Endothelial cell of umbilical vein (primary cell): ENCODE measurements at regions not wholly inside any gene's neighbourhood (a gene's known extent, or its start where the extent isn't known, plus 50 kb on each side); places are given as distances from the start of the nearest gene placed in this dataset.

Experiments used
- BruUV-seq: library from RNA; stranded (reverse); fragments of 400-500 nt; replicated peaks from 2 replicates; lab custom pipeline; 2021; lab: Mats Ljungman, UMichigan
- CTCF ChIA-PET: fragments of 300-600, 350-600 bp; sonication (Branson Sonifier 250); formaldehyde crosslinking; loops from one replicate; lab custom pipeline; 2021; ENCODE audit warnings: antibody characterized with exemption, inconsistent platforms; lab: Charles Lee
- POLR2A ChIA-PET: fragments of 300-600, 350-600 bp; sonication (Branson Sonifier 250); formaldehyde crosslinking; loops from one replicate; lab custom pipeline; 2021; ENCODE audit warnings: antibody characterized with exemption, inconsistent platforms; lab: Charles Lee
- DNase-seq: peaks from one replicate; pipeline ENCODE4 v3.0.0-alpha.2; 2011; ENCODE audit warnings: low read depth, low spot score
- FAIRE-seq: peaks from 2 replicates; lab custom pipeline; 2011; peaks lifted over from hg19 to GRCh38; lab: Jason Lieb, UNC
- H2AFZ ChIP-seq: 2 replicates; pipeline ENCODE4 v1.6.0; 2012; ENCODE audit warnings: low read depth, low read length, control low read depth, inconsistent platforms
- H3K27ac ChIP-seq: 2 replicates; pipeline ENCODE4 v1.5.1; 2011; ENCODE audit warnings: low read depth, mild to moderate bottlenecking, control low read depth, low read length, moderate library complexity; ENCODE audit not compliant: insufficient read depth
- H3K27me3 ChIP-seq, 2 experiments: 2 replicates each; pipeline versions ENCODE4 v1.6.0 to v1.6.1; 2011; ENCODE audit warnings: low read length in 2 of 2, mixed read lengths in 1 of 2; ENCODE audit not compliant: control insufficient read depth in 2 of 2, insufficient read depth in 2 of 2
- H3K36me3 ChIP-seq, 2 experiments: 2 replicates in 1 of 2; 3 replicates in 1 of 2; pipeline ENCODE4 v1.5.1; 2011; ENCODE audit warnings: low read length in 2 of 2, mild to moderate bottlenecking in 1 of 2, moderate library complexity in 1 of 2; ENCODE audit not compliant: control insufficient read depth in 2 of 2, insufficient read depth in 2 of 2; ENCODE audit errors: extremely low read depth in 1 of 2
- H3K4me1 ChIP-seq: 3 replicates; pipeline ENCODE4 v1.5.1; 2011; ENCODE audit warnings: mild to moderate bottlenecking, low read length; ENCODE audit not compliant: control insufficient read depth, insufficient read depth; ENCODE audit errors: extremely low read depth
- H3K4me2 ChIP-seq: 2 replicates; pipeline ENCODE4 v1.6.1; 2011; ENCODE audit warnings: low read length, control low read depth, mixed read lengths; ENCODE audit not compliant: insufficient read depth
- H3K4me3 ChIP-seq, 3 experiments: fragments of 200-600 bp in 1 of 3; sonication (generic), shearing (Covaris generic) in 1 of 3; replicated peaks in 1 of 3; 2 replicates each; pipeline ENCODE4 v1.5.1; 2011 to 2016; ENCODE audit warnings: control low read depth in 3 of 3, low read length in 3 of 3, mild to moderate bottlenecking in 2 of 3, inconsistent platforms in 1 of 3, low read depth in 1 of 3, moderate library complexity in 1 of 3; ENCODE audit not compliant: insufficient read depth in 1 of 3
- H3K79me2 ChIP-seq: 2 replicates; pipeline ENCODE4 v1.6.0; 2012; ENCODE audit warnings: low read length, inconsistent platforms; ENCODE audit not compliant: control insufficient read depth, insufficient read depth
- H3K9ac ChIP-seq: replicated peaks from 2 replicates; pipeline ENCODE3; 2011; ENCODE audit warnings: low read length, control low read depth; ENCODE audit not compliant: insufficient read depth; ENCODE audit errors: extremely low read depth
- H3K9me1 ChIP-seq: replicated peaks from 3 replicates; pipeline ENCODE4 v1.6.0; 2011; ENCODE audit warnings: mild to moderate bottlenecking, low read length; ENCODE audit not compliant: control insufficient read depth, insufficient read depth; ENCODE audit errors: extremely low read depth
- H3K9me3 ChIP-seq: replicated peaks from 2 replicates; pipeline ENCODE4 v1.5.1; 2012; ENCODE audit warnings: low read length, inconsistent platforms; ENCODE audit not compliant: control insufficient read depth, insufficient read depth
- H4K20me1 ChIP-seq: replicated peaks from 2 replicates; pipeline ENCODE3; 2011; ENCODE audit warnings: mild to moderate bottlenecking, low read length; ENCODE audit not compliant: control insufficient read depth, insufficient read depth; ENCODE audit errors: extremely low read depth
- CTCF ChIP-seq, 2 donors: IDR thresholded peaks; 1 replicate in 1 of 2; 2 replicates in 1 of 2; pipeline ENCODE4 v1.5.1; 2011; ENCODE audit warnings: low read length in 2 of 2, mild to moderate bottlenecking in 2 of 2, moderate library complexity in 2 of 2, control low read depth in 1 of 2, inconsistent platforms in 1 of 2, low read depth in 1 of 2; ENCODE audit not compliant: insufficient read depth in 1 of 2; ENCODE audit errors: extremely low read depth in 1 of 2
- EZH2 ChIP-seq: IDR thresholded peaks from 2 replicates; pipeline ENCODE4 v1.6.1; 2012; ENCODE audit warnings: borderline replicate concordance, low read depth, mild to moderate bottlenecking, moderate library complexity, low read length, inconsistent platforms; ENCODE audit not compliant: severe bottlenecking
- FOS ChIP-seq: IDR thresholded peaks from 2 replicates; pipeline ENCODE4 v1.6.1; 2011; ENCODE audit warnings: mild to moderate bottlenecking, low read length, moderate library complexity, borderline replicate concordance; ENCODE audit not compliant: insufficient read depth
- GATA2 ChIP-seq: IDR thresholded peaks from 2 replicates; pipeline ENCODE4 v1.7.0; 2011; ENCODE audit warnings: low read depth, mild to moderate bottlenecking, moderate library complexity, mixed read lengths, low read length; ENCODE audit not compliant: insufficient read length, insufficient read depth
- JUN ChIP-seq: IDR thresholded peaks from 2 replicates; pipeline ENCODE4 v1.6.1; 2011; ENCODE audit warnings: borderline replicate concordance, low read depth; ENCODE audit not compliant: insufficient read length, insufficient read depth
- MAX ChIP-seq: IDR thresholded peaks from 2 replicates; pipeline ENCODE4 v1.6.1; 2011; ENCODE audit not compliant: insufficient read depth, insufficient read length
- MYC ChIP-seq: IDR thresholded peaks from one replicate; pipeline ENCODE4 v1.6.1; 2011; ENCODE audit warnings: mild to moderate bottlenecking, low read depth, low read length
- POLR2A ChIP-seq: IDR thresholded peaks from 2 replicates; pipeline ENCODE4 v1.6.1; 2012; ENCODE audit warnings: low read depth, mild to moderate bottlenecking, control low read depth, low read length
- POLR2AphosphoS5 ChIP-seq: IDR thresholded peaks from 2 replicates; pipeline ENCODE4 v1.6.1; 2012; ENCODE audit warnings: low read depth, mild to moderate bottlenecking, control low read depth, low read length, moderate library complexity; ENCODE audit not compliant: insufficient read depth
- dilution Hi-C: fragments of 300-500 bp; cut with MboI; formaldehyde crosslinking; loops from one replicate; pipeline ENCODE4 v1.15.0; 2019; ENCODE audit warnings: low sequenced_read_pairs; ENCODE audit not compliant: extremely low pct_ligation_motif_present
- intact Hi-C: fragments of 100-400 bp; cut with micrococcal nuclease; formaldehyde crosslinking; loops from one replicate; pipeline ENCODE4 v1.10.0; 2022

GRCh38 chr1:80542231-80542630 is 1258.5 kb upstream of the ADGRL2 start:
- ChIA-PET CTCF (no interaction called here), POLR2A (no interaction called here)
- no peak for FAIRE-seq
- Histone ChIP-seq H3K9me1 (no peaks in the 10 kb centered on the region), H3K9ac (no peak overlapping the region), H3K79me2 (no peaks in the 10 kb centered on the region), H3K4me1 (no peaks in the 10 kb centered on the region), H2AFZ (no peak overlapping the region), H3K9me3 (no peaks in the 10 kb centered on the region), H3K4me3 (no peak overlapping the region), H4K20me1 (no peaks in the 10 kb centered on the region), H3K36me3 (no peaks in the 10 kb centered on the region), H3K4me2 (no peak overlapping the region), H3K27ac (no peak overlapping the region), H3K27me3 (no peaks in the 10 kb centered on the region)
- no TSS peak for BruUV-seq
- TF ChIP-seq POLR2A: no peak
- TF ChIP-seq JUN: no peak
- TF ChIP-seq POLR2AphosphoS5: no peak
- no peak for TF ChIP-seq GATA2
- TF ChIP-seq MAX: no peak
- TF ChIP-seq EZH2: no peak
- TF ChIP-seq CTCF (IDR thresholded peaks at IDR 0.05; ENCODE audit: extremely low read depth in 1 of 2, insufficient read depth in 1 of 2, low read depth in 1 of 2, low read length in 2 of 2): no peak
- TF ChIP-seq FOS: no peak
- TF ChIP-seq MYC: no peak
- DNase-seq: no peak
- intact Hi-C loops (loop anchor here (5.0 kb wide), 1 partner anchor 325 kb away; no protein-coding TSS in a partner anchor), dilution Hi-C loops (no loop called here)
